ENCODE measurements at regions not wholly inside any gene's neighbourhood (a gene's known extent, or its start where the extent isn't known, plus 50 kb on each side); places are given as distances from the start of the nearest gene placed in this dataset.

DNA sequence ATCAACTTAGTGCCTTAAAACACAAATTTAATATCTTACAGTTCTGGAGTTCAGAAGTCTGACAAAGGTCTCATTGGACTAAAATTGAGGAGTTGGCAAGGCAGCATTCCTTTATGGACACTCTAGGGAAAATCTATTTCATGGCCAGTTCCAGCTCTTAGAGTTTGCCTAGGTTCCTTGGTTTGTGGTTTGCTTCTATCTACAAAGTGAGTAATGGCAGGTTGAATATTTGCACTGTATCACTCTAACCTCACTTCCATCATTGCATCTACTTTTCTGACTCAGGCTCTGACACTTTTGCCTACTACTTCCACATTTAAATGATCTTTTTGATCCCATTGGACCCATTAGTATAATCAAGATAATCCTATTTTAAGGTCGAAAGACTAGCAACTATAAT is 64.7 kb upstream of the PCDH10 start:
- H3K9me2 ChIP-seq (replicated peaks; ENCODE audit: insufficient read depth, low read length), result no peaks in the 10 kb centered on the region
- H3K9ac ChIP-seq (ENCODE audit: low read length), result no peak overlapping the region
- no peaks in the 10 kb centered on the region for H3K36me3 ChIP-seq (ENCODE audit: low read length)
- no peak overlapping the region for H2AFZ ChIP-seq (ENCODE audit: low read depth, low read length, severe bottlenecking)
- no peak overlapping the region for H3K4me2 ChIP-seq (ENCODE audit: low read depth, low read length, poor library complexity, severe bottlenecking)
- no peak overlapping the region for H3K4me3 ChIP-seq (ENCODE audit: insufficient read depth, low read length, poor library complexity, severe bottlenecking)
- no peaks in the 10 kb centered on the region for H3K79me2 ChIP-seq (ENCODE audit: insufficient read depth, low read length)
- TF ChIP-seq EZH2phosphoT487 (conservative IDR thresholded peaks at IDR 0.05; ENCODE audit: low read length), result no peak
- TF ChIP-seq, protein P1, sequence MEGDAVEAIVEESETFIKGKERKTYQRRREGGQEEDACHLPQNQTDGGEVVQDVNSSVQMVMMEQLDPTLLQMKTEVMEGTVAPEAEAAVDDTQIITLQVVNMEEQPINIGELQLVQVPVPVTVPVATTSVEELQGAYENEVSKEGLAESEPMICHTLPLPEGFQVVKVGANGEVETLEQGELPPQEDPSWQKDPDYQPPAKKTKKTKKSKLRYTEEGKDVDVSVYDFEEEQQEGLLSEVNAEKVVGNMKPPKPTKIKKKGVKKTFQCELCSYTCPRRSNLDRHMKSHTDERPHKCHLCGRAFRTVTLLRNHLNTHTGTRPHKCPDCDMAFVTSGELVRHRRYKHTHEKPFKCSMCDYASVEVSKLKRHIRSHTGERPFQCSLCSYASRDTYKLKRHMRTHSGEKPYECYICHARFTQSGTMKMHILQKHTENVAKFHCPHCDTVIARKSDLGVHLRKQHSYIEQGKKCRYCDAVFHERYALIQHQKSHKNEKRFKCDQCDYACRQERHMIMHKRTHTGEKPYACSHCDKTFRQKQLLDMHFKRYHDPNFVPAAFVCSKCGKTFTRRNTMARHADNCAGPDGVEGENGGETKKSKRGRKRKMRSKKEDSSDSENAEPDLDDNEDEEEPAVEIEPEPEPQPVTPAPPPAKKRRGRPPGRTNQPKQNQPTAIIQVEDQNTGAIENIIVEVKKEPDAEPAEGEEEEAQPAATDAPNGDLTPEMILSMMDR (IDR thresholded peaks at IDR 0.05; ENCODE audit: insufficient read depth, low read length, poor library complexity, severe bottlenecking), result no peak
- no peak overlapping the region for H3K27ac ChIP-seq (ENCODE audit: low read depth, low read length)
- H4K20me1 ChIP-seq (ENCODE audit: low read depth, low read length), result no peaks in the 10 kb centered on the region
- no peaks in the 10 kb centered on the region for H3K27me3 ChIP-seq (ENCODE audit: low read length)
- no peaks in the 10 kb centered on the region for H3F3A ChIP-seq (ENCODE audit: insufficient read depth)
- H3K9me3 ChIP-seq (ENCODE audit: insufficient read depth, low read length), result no peaks in the 10 kb centered on the region

DNA sequence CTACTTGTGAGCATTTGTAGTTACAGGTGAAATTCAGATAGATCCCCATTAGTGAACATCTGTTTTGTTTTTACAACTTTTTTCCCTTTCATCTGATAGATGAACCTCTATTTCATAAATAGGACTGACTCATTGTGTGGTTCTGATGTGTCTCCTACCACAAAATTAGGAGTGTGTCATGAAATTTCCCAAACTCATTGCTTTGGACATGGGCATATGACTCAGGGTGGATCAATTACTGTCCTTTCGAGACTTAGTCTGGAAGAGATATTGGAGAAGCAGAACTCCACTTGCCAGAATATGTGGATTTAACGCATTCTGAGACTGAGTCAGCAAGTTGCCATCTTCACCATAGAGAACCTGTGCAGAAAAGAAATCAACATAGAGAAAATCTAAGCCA is 53.5 kb upstream of the PCDH10 start:
- Histone ChIP-seq H3K9ac (ENCODE audit: low read length) (no peak overlapping the region), H3K9me2 (replicated peaks; ENCODE audit: insufficient read depth, low read length) (no peaks in the 10 kb centered on the region), H3K36me3 (ENCODE audit: low read length) (no peaks in the 10 kb centered on the region), H3K4me2 (ENCODE audit: low read depth, low read length, poor library complexity, severe bottlenecking) (no peak overlapping the region), H3K4me3 (ENCODE audit: insufficient read depth, low read length, poor library complexity, severe bottlenecking) (no peak overlapping the region), H3K9me3 (ENCODE audit: insufficient read depth, low read length) (no peaks in the 10 kb centered on the region), H3K27ac (ENCODE audit: low read depth, low read length) (no peak overlapping the region), H2AFZ (ENCODE audit: low read depth, low read length, severe bottlenecking) (no peak overlapping the region), H3K79me2 (ENCODE audit: insufficient read depth, low read length) (no peaks in the 10 kb centered on the region), H4K20me1 (ENCODE audit: low read depth, low read length) (no peaks in the 10 kb centered on the region), H3K27me3 (ENCODE audit: low read length) (no peaks in the 10 kb centered on the region), H3F3A (ENCODE audit: insufficient read depth) (no peaks in the 10 kb centered on the region)
- TF ChIP-seq, protein P1 (IDR thresholded peaks at IDR 0.05; ENCODE audit: insufficient read depth, low read length, poor library complexity, severe bottlenecking), result no peak
- no peak for TF ChIP-seq EZH2phosphoT487 (conservative IDR thresholded peaks at IDR 0.05; ENCODE audit: low read length)

DNA sequence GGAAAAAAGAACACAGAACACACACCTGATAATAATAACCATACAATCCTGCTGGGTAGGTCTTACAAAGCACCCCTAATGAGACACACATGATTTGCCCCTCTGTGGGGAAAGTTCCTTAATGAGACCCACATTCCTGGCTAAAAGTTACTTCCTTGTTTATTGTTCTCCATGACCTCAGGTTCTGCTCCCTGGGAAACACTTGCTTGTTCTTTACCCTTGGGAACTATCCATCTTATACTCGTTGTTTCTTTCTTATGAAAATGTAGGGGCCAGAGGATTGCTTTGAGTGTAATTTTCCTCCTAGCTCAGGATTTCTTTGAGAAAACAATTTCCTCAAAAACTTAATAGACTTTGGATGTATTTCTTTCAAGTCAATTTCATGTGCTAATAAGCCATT is 52.1 kb upstream of the PCDH10 start:
- Histone ChIP-seq H3K9me3 (ENCODE audit: insufficient read depth, low read length) (no peaks in the 10 kb centered on the region), H3K79me2 (ENCODE audit: insufficient read depth, low read length) (no peaks in the 10 kb centered on the region), H3K36me3 (ENCODE audit: low read length) (no peaks in the 10 kb centered on the region), H3K27me3 (ENCODE audit: low read length) (no peaks in the 10 kb centered on the region), H3K9me2 (replicated peaks; ENCODE audit: insufficient read depth, low read length) (no peaks in the 10 kb centered on the region), H3K4me2 (ENCODE audit: low read depth, low read length, poor library complexity, severe bottlenecking) (no peak overlapping the region), H3K27ac (ENCODE audit: low read depth, low read length) (no peak overlapping the region), H3K9ac (ENCODE audit: low read length) (no peak overlapping the region), H3F3A (ENCODE audit: insufficient read depth) (no peaks in the 10 kb centered on the region), H3K4me3 (ENCODE audit: insufficient read depth, low read length, poor library complexity, severe bottlenecking) (no peak overlapping the region), H2AFZ (ENCODE audit: low read depth, low read length, severe bottlenecking) (no peak overlapping the region), H4K20me1 (ENCODE audit: low read depth, low read length) (no peaks in the 10 kb centered on the region)
- no peak for TF ChIP-seq EZH2phosphoT487 (conservative IDR thresholded peaks at IDR 0.05; ENCODE audit: low read length)
- TF ChIP-seq, protein P1 (IDR thresholded peaks at IDR 0.05; ENCODE audit: insufficient read depth, low read length, poor library complexity, severe bottlenecking), result no peak

Data from SU-DHL-6 (cell line).